ENCODE measurements at regions not wholly inside any gene's neighbourhood (a gene's known extent, or its start where the extent isn't known, plus 50 kb on each side); places are given as distances from the start of the nearest gene placed in this dataset.

DNA sequence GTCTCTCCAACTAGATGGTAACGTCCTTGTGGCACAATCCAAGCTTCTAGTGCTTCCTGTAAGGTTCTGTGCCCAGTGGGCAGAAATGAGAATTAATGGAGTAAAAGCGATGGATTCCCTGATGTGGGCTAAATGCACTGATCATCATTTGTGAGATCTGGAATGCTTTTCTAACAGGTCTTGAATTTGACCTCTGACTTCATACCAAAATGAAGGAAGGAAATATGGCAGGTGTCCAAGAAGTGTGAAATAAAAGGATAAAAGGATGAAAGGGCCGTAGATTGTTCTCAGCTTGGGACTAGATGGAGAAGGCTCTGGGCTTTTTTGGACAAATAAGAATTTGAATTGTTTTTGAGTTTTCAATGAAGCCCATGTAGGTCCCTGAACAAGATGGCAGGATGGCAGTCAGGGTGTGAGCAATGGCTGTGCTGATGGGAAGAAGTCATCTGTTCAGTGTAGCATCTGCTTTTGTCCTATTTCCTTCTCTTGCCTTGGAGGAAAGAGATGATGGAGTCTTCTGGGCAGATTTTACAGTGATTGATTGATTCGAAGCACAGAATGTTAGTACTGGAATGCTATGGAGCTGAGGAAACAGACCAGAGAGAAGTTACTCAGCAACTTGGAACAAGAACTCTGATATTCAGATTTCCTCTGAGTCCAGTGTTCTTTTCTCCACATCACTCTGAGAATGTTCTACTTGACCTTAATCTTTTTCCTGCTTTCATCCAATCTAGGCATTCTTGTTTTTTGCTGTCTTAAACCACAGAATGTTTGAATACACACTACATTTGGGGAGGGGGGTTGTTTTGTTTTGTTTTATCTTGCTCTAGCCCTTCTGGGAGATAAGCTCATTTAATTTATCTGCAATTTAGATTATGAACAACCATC, 286.0 kb downstream of the HLX start:
- TF ChIP-seq GATA2 (IDR thresholded peaks at IDR 0.05; ENCODE audit: low read depth, low read length): no peak
- TF ChIP-seq GATA3 (IDR thresholded peaks at IDR 0.05; ENCODE audit: low read depth, low read length): no peak

All from SH-SY5Y (cell line).